Fibroblast of lung (primary cell): ENCODE measurements at regions not wholly inside any gene's neighbourhood (a gene's known extent, or its start where the extent isn't known, plus 50 kb on each side); places are given as distances from the start of the nearest gene placed in this dataset.

Experiments
- CTCF ChIP-seq, 2 donors: IDR thresholded peaks in 1 of 2; conservative IDR thresholded peaks in 1 of 2; 1 replicate in 1 of 2; 2 replicates in 1 of 2; pipeline ENCODE4 v1.5.1; 2011 to 2012; ENCODE audit warnings: low read length in 2 of 2, control low read depth in 1 of 2, inconsistent platforms in 1 of 2, low read depth in 1 of 2, mild to moderate bottlenecking in 1 of 2
- EZH2 ChIP-seq: IDR thresholded peaks from 2 replicates; pipeline ENCODE4 v1.5.1; 2012; ENCODE audit warnings: low read length, control low read depth, mild to moderate bottlenecking; ENCODE audit errors: missing control alignments

GRCh38 chr9:116096853-116097252, 56.7 kb upstream of the PAPPA start:
- TF ChIP-seq CTCF (conservative IDR thresholded peaks at IDR 0.05 in 1 of 2, IDR thresholded peaks at IDR 0.05 in 1 of 2; ENCODE audit: low read depth in 1 of 2, low read length in 2 of 2) (no peak), EZH2 (no peak)
